ENCODE measurements at regions not wholly inside any gene's neighbourhood (a gene's known extent, or its start where the extent isn't known, plus 50 kb on each side); places are given as distances from the start of the nearest gene placed in this dataset.
"Not testable (repeated sequence)": the region's sequence is repeated elsewhere in the genome, so short reads cannot be mapped to it uniquely, and the experiment has no call there.

- ChIA-PET CTCF (interaction anchor here (0.6 to 3.1 kb wide), 13 partner anchors 15 to 75 kb away, joined by 3 to 16 read pairs (median 5); partner anchors contain the start of gene SNX19), POLR2A (no interaction called here)
- TF ChIP-seq, protein P1, sequence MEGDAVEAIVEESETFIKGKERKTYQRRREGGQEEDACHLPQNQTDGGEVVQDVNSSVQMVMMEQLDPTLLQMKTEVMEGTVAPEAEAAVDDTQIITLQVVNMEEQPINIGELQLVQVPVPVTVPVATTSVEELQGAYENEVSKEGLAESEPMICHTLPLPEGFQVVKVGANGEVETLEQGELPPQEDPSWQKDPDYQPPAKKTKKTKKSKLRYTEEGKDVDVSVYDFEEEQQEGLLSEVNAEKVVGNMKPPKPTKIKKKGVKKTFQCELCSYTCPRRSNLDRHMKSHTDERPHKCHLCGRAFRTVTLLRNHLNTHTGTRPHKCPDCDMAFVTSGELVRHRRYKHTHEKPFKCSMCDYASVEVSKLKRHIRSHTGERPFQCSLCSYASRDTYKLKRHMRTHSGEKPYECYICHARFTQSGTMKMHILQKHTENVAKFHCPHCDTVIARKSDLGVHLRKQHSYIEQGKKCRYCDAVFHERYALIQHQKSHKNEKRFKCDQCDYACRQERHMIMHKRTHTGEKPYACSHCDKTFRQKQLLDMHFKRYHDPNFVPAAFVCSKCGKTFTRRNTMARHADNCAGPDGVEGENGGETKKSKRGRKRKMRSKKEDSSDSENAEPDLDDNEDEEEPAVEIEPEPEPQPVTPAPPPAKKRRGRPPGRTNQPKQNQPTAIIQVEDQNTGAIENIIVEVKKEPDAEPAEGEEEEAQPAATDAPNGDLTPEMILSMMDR (IDR thresholded peaks at IDR 0.05; ENCODE audit: insufficient read depth, low read depth, low read length): peak; percentile 60
These were observed 63.2 kb upstream of the SNX19 start for GRCh38 chr11:130979386-130979972.

DNA sequence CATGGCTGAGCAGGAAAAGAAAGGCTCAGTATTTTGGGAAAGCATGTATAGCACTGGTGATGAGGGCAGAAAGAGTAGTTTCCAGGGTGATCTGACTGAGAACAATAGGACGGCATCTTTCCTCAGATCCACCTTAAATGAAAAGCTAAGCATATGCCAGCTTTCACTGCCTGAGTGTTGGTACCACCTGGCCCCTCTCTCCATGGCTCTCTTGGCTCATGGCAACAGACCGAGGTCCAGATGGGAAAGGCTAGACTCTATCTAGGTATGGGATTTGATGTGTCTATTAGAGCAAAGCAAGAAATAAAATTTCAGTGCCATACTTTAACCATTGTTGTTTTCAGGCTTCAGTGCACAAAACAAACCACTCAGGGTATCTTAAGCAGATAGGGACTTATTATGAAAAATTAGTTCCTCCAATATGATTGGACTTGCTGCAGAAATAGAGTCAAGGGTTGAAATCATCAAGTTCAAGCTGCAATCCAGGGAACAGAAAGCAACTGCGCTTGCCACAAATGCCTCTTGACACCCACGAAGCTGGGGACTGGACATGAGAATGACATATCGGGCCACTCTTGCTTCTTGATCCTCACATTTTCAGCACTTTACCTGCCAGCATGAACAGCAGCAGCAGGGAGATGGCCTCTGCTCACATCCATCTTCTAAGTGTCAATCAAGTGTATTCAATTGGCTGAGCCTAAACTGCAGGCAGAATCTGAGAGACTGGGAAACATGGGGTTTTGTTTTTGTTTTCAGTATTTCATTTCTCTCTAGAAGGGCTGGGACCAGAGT lies 64.0 kb upstream of the SNX19 start:
- Histone ChIP-seq H3K4me3 (ENCODE audit: low read depth, low read length) (no peak overlapping the region), H3K27me3 (ENCODE audit: control insufficient read depth, insufficient read depth, low read length) (peaks cover 5% of the 10 kb centered on the region; the same call in 1 of the 2 replicates), H3K36me3 (ENCODE audit: control insufficient read depth, insufficient read depth, low read length) (no peaks in the 10 kb centered on the region)
- DNase-seq (ENCODE audit: low read depth): no peak
- ChIA-PET POLR2A (no interaction called here), CTCF (interaction anchor here (0.6 to 3.1 kb wide), 13 partner anchors 14 to 76 kb away, joined by 3 to 16 read pairs (median 5); partner anchors contain the start of gene SNX19)
- TF ChIP-seq, protein P1 (IDR thresholded peaks at IDR 0.05; ENCODE audit: insufficient read depth, low read depth, low read length): no peak

More at GRCh38 chr11:130979386-130979972, 63.2 kb upstream of the SNX19 start:
- no peak overlapping the region for H3K4me3 ChIP-seq (ENCODE audit: low read depth, low read length)
- H3K27me3 ChIP-seq (ENCODE audit: control insufficient read depth, insufficient read depth, low read length): peaks cover 5% of the 10 kb centered on the region; the same call in 1 of the 2 replicates
- DNase-seq (ENCODE audit: low read depth): no peak
- no peaks in the 10 kb centered on the region for H3K36me3 ChIP-seq (ENCODE audit: control insufficient read depth, insufficient read depth, low read length)

DNA sequence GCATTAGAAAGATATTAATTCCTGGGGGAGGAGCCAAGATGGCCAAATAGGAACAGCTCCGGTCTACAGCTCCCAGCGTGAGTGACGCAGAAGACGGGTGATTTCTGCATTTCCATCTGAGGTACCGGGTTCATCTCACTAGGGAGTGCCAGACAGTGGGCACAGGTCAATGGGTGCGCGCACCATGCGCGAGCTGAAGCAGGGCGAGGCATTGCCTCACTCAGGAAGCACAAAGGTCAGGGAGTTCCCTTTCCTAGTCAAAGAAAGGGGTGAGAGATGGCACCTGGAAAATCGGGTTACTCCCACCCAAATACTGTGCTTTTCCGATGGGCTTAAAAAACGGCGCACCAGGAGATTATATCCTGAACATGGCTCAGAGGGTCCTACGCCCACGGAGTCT lies 68.0 kb upstream of the SNX19 start:
- H3K36me3 ChIP-seq (ENCODE audit: control insufficient read depth, insufficient read depth, low read length); H3K27me3 ChIP-seq (ENCODE audit: control insufficient read depth, insufficient read depth, low read length); DNase-seq (ENCODE audit: low read depth); POLR2A ChIA-PET; H3K4me3 ChIP-seq (ENCODE audit: low read depth, low read length): not testable (repeated sequence)
- CTCF ChIA-PET: interaction anchor here (0.8 kb wide), 1 partner anchor 9 kb away, joined by 3 read pairs; no protein-coding TSS in a partner anchor

DNA sequence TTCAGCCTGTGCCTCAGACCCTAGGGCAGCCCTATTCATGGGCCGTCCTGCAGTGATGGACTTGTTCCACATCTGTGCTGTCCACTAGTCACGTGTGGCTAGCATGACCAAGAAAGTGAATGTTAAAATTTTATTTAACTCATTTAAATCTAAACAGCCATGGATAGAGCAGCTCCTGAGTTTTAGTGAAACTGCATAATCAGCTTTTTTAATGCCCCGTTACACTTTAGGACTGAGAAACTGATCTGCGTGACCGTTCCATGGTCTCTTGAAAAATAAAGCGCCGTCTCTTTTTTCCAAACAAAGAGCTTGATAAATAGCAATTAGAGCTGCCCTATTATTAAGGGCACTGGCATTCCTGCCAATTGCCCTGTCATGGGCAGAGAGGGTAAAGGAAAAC lies 76.5 kb upstream of the SNX19 start:
- Histone ChIP-seq H3K27me3 (ENCODE audit: control insufficient read depth, insufficient read depth, low read length) (no peaks in the 10 kb centered on the region), H3K4me3 (ENCODE audit: low read depth, low read length) (no peak overlapping the region), H3K36me3 (ENCODE audit: control insufficient read depth, insufficient read depth, low read length) (no peaks in the 10 kb centered on the region)
- POLR2A ChIA-PET: no interaction called here
- DNase-seq (ENCODE audit: low read depth): no peak
- CTCF ChIA-PET: interaction anchor here (1.0 to 1.1 kb wide), 2 partner anchors 9 to 11 kb away, joined by 3 to 4 read pairs; no protein-coding TSS in a partner anchor
- TF ChIP-seq, protein P1 (IDR thresholded peaks at IDR 0.05; ENCODE audit: insufficient read depth, low read depth, low read length): no peak

GRCh38 chr11:130994043-130994442 lies 77.8 kb upstream of the SNX19 start:
- CTCF ChIA-PET: interaction anchor here (1.0 to 2.2 kb wide), 5 partner anchors 10 to 78 kb away, joined by 3 to 11 read pairs (median 3); partner anchors contain the start of gene SNX19
- no peaks in the 10 kb centered on the region for H3K27me3 ChIP-seq (ENCODE audit: control insufficient read depth, insufficient read depth, low read length)
- TF ChIP-seq, protein P1 (IDR thresholded peaks at IDR 0.05; ENCODE audit: insufficient read depth, low read depth, low read length): no peak
- no peak for DNase-seq (ENCODE audit: low read depth)
- H3K4me3 ChIP-seq (ENCODE audit: low read depth, low read length): no peak overlapping the region
- POLR2A ChIA-PET: no interaction called here
- H3K36me3 ChIP-seq (ENCODE audit: control insufficient read depth, insufficient read depth, low read length): no peaks in the 10 kb centered on the region
